Upper lobe of left lung (tissue), 6 donors: ENCODE measurements at regions not wholly inside any gene's neighbourhood (a gene's known extent, or its start where the extent isn't known, plus 50 kb on each side); places are given as distances from the start of the nearest gene placed in this dataset.

ENCODE experiments used
- ATAC-seq, 2 donors: fragments of 200-7000 bp; cut with Tn5 transposase; one replicate each; pipeline ENCODE4 v1.9.1; 2022; ENCODE audit warnings: mild to moderate bottlenecking in 2 of 2, moderate library complexity in 2 of 2; ENCODE audit not compliant: low FRiP score in 2 of 2
- DNase-seq, 2 donors: peaks; one replicate each; pipeline ENCODE4 v3.0.0-alpha.2; 2019 to 2020
- H3K27ac ChIP-seq, 4 donors: fragments of 200-600 bp; sonication (generic); one replicate each; pipeline ENCODE4 v1.5.1; 2016 to 2019
- H3K27me3 ChIP-seq, 4 donors: fragments of 200-600 bp; sonication (generic); one replicate each; pipeline ENCODE4 v1.5.1; 2017 to 2019
- H3K36me3 ChIP-seq, 4 donors: fragments of 200-600 bp; sonication (generic); one replicate each; pipeline ENCODE4 v1.5.1; 2016 to 2019
- H3K4me1 ChIP-seq, 4 donors: fragments of 200-600 bp; sonication (generic); one replicate each; pipeline ENCODE4 v1.5.1; 2018 to 2019
- H3K4me3 ChIP-seq, 4 donors: fragments of 200-600 bp; sonication (generic); one replicate each; pipeline ENCODE4 v1.5.1; 2017 to 2019; ENCODE audit warnings: mild to moderate bottlenecking in 2 of 4, moderate library complexity in 1 of 4
- H3K9me3 ChIP-seq, 4 donors: fragments of 200-600 bp; sonication (generic); one replicate each; pipeline ENCODE4 v1.5.1; 2018 to 2019
- CTCF ChIP-seq, 6 experiments: fragments of 450-650 bp in 4 of 6; fragments of 200-600 bp in 2 of 6; sonication (generic) in 2 of 6; IDR thresholded peaks; one replicate each; pipeline ENCODE4 v1.5.1; 2016 to 2019; ENCODE audit warnings: antibody characterized with exemption in 6 of 6
- EP300 ChIP-seq, 4 donors: sonication (generic); formaldehyde crosslinking; IDR thresholded peaks; one replicate each; pipeline ENCODE4 v1.5.1; 2017; ENCODE audit warnings: antibody characterized with exemption in 4 of 4, control low read depth in 2 of 4
- POLR2A ChIP-seq, 4 donors: fragments of 450-650 bp; IDR thresholded peaks; one replicate each; pipeline ENCODE4 v1.5.1; 2016 to 2017; ENCODE audit warnings: antibody characterized with exemption in 4 of 4, mild to moderate bottlenecking in 2 of 4
- POLR2AphosphoS5 ChIP-seq, 2 donors: sonication (generic); formaldehyde crosslinking; IDR thresholded peaks; one replicate each; pipeline ENCODE4 v1.5.1; 2017; ENCODE audit warnings: antibody characterized with exemption in 2 of 2
- WGBS, 2 donors: methylation state at CpG; one replicate each; pipeline ENCODE4 v1.1.5; 2017 to 2018; 5-methylcytosine and 5-hydroxymethylcytosine counted together
- donor health status: DM: no; HTN: no; CAD: no; lungs with moderate emphysema.
- donor health status: DM: no; HTN: yes; CAD: no; lungs with severe emphysema.

GRCh38 chr4:100707786-100708185 lies 190.0 kb upstream of the EMCN start:
- H3K9me3 ChIP-seq: no peaks in the 10 kb centered on the region
- whole genome bisulfite sequencing, 2 donors: 95 to 100% methylated on average over 1 of the region's 1 CpG
- no peaks in the 10 kb centered on the region for H3K4me1 ChIP-seq
- no peak overlapping the region for H3K27ac ChIP-seq
- H3K36me3 ChIP-seq: no peaks in the 10 kb centered on the region
- TF ChIP-seq POLR2AphosphoS5 (IDR thresholded peaks at IDR 0.05): no peak
- TF ChIP-seq EP300 (IDR thresholded peaks at IDR 0.05): no peak
- ATAC-seq (no peak), DNase-seq (no peak)
- no peaks in the 10 kb centered on the region for H3K27me3 ChIP-seq
- H3K4me3 ChIP-seq: no peak overlapping the region

GRCh38 chr4:100696531-100696930 lies 178.7 kb upstream of the EMCN start:
- TF ChIP-seq EP300 (IDR thresholded peaks at IDR 0.05): no peak
- no peak for TF ChIP-seq CTCF (IDR thresholded peaks at IDR 0.05)
- no peak for TF ChIP-seq POLR2A (IDR thresholded peaks at IDR 0.05)
- no peak for TF ChIP-seq POLR2AphosphoS5 (IDR thresholded peaks at IDR 0.05)
- DNase-seq (no peak), ATAC-seq (no peak)
- Histone ChIP-seq H3K27ac (no peak overlapping the region), H3K9me3 (no peaks in the 10 kb centered on the region), H3K4me1 (no peaks in the 10 kb centered on the region), H3K36me3 (no peaks in the 10 kb centered on the region), H3K4me3 (no peak overlapping the region), H3K27me3 (no peaks in the 10 kb centered on the region)
- 41 to 45% methylated on average over 4 of the region's 4 CpGs for WGBS, 2 donors

- ATAC-seq (no peak), DNase-seq (no peak)
- 69 to 75% methylated on average over 1 of the region's 1 CpG for WGBS, 2 donors
Observed at GRCh38 chr4:100695871-100696270, 178.0 kb upstream of the EMCN start.

GRCh38 chr4:100695039-100695654 lies 177.3 kb upstream of the EMCN start:
- DNase-seq (no peak), ATAC-seq (no peak)
- H3K27ac ChIP-seq: no peak overlapping the region
- no peaks in the 10 kb centered on the region for H3K4me1 ChIP-seq
- no peak for TF ChIP-seq EP300 (IDR thresholded peaks at IDR 0.05)
- TF ChIP-seq CTCF (IDR thresholded peaks at IDR 0.05): no peak
- TF ChIP-seq POLR2AphosphoS5 (IDR thresholded peaks at IDR 0.05): no peak
- no peak for TF ChIP-seq POLR2A (IDR thresholded peaks at IDR 0.05)
- no peak overlapping the region for H3K4me3 ChIP-seq
- H3K27me3 ChIP-seq: no peaks in the 10 kb centered on the region
- no peaks in the 10 kb centered on the region for H3K9me3 ChIP-seq
- WGBS, 2 donors: 44 to 45% methylated on average over 3 of the region's 3 CpGs
- H3K36me3 ChIP-seq: no peaks in the 10 kb centered on the region

More at GRCh38 chr4:100695871-100696270, 178.0 kb upstream of the EMCN start:
- no peak overlapping the region for H3K27ac ChIP-seq
- H3K27me3 ChIP-seq: no peaks in the 10 kb centered on the region
- TF ChIP-seq POLR2AphosphoS5 (IDR thresholded peaks at IDR 0.05) (no peak), POLR2A (IDR thresholded peaks at IDR 0.05) (no peak), CTCF (IDR thresholded peaks at IDR 0.05) (no peak), EP300 (IDR thresholded peaks at IDR 0.05) (no peak)
- no peaks in the 10 kb centered on the region for H3K4me1 ChIP-seq
- no peak overlapping the region for H3K4me3 ChIP-seq
- no peaks in the 10 kb centered on the region for H3K9me3 ChIP-seq
- H3K36me3 ChIP-seq: no peaks in the 10 kb centered on the region

GRCh38 chr4:100694467-100694866 lies 176.6 kb upstream of the EMCN start:
- DNase-seq (no peak), ATAC-seq (no peak)
- Histone ChIP-seq H3K9me3 (no peaks in the 10 kb centered on the region), H3K4me3 (no peak overlapping the region), H3K4me1 (no peaks in the 10 kb centered on the region), H3K27ac (no peak overlapping the region), H3K27me3 (no peaks in the 10 kb centered on the region), H3K36me3 (no peaks in the 10 kb centered on the region)
- TF ChIP-seq POLR2A (IDR thresholded peaks at IDR 0.05) (no peak), CTCF (IDR thresholded peaks at IDR 0.05) (no peak), EP300 (IDR thresholded peaks at IDR 0.05) (no peak), POLR2AphosphoS5 (IDR thresholded peaks at IDR 0.05) (no peak)
- 86 to 90% methylated on average over 2 of the region's 2 CpGs for WGBS, 2 donors
